ENCODE measurements at regions not wholly inside any gene's neighbourhood (a gene's known extent, or its start where the extent isn't known, plus 50 kb on each side); places are given as distances from the start of the nearest gene placed in this dataset.

DNA sequence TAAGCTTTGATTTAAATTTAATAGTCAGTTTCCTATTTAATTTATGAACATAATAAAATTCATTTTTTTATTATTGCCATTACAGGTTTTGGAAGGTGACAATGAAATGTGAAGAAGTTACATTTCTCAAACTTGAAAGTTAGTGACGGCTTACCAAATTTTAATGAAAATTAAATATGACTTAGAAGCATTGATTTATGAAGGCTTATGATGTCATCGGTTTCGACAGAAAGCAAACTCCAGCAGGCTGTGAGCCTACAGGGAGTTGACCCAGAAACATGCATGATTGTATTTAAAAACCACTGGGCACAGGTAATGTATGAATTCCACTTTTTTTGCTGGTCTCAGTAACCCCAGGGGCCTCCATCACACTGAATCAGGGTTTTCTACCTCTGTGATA, 157.1 kb downstream of the FHIP1A start:
- TF ChIP-seq EP300 (IDR thresholded peaks at IDR 0.05) (no peak), CTCF (IDR thresholded peaks at IDR 0.05) (no peak), POLR2A (IDR thresholded peaks at IDR 0.05) (no peak)
